Prostate gland (tissue), 2 donors: ENCODE measurements at regions not wholly inside any gene's neighbourhood (a gene's known extent, or its start where the extent isn't known, plus 50 kb on each side); places are given as distances from the start of the nearest gene placed in this dataset.

Experiments used
- DNase-seq: peaks from one replicate; pipeline ENCODE4 v3.0.0-alpha.2; 2019; ENCODE audit warnings: low spot score
- H3K27ac ChIP-seq, 2 donors: fragments of 200-600 bp; sonication (generic); 2 replicates each; pipeline ENCODE4 v1.5.1; 2017 to 2019
- H3K27me3 ChIP-seq: fragments of 200-600 bp; sonication (generic); replicated peaks from 2 replicates; pipeline ENCODE4 v1.5.1; 2019; ENCODE audit not compliant: insufficient read depth
- H3K36me3 ChIP-seq, 2 donors: fragments of 200-600 bp; sonication (generic); 1 replicate in 1 of 2; 2 replicates in 1 of 2; pipeline versions ENCODE4 v1.5.1 to v1.8.1; 2017 to 2019
- H3K4me1 ChIP-seq: fragments of 200-600 bp; sonication (generic); replicated peaks from 2 replicates; pipeline ENCODE4 v1.5.1; 2019
- H3K4me3 ChIP-seq, 2 donors: fragments of 200-600 bp; sonication (generic); 2 replicates each; pipeline ENCODE4 v1.5.1; 2017 to 2019
- H3K9me3 ChIP-seq: fragments of 200-600 bp; sonication (generic); 2 replicates; pipeline ENCODE4 v1.5.1; 2017
- POLR2A ChIP-seq: fragments of 450-650 bp; IDR thresholded peaks from one replicate; pipeline ENCODE4 v1.6.1; 2016; ENCODE audit warnings: antibody characterized with exemption, mild to moderate bottlenecking
- POLR2AphosphoS5 ChIP-seq: sonication (generic); formaldehyde crosslinking; IDR thresholded peaks from one replicate; pipeline ENCODE4 v1.6.1; 2017; ENCODE audit warnings: antibody characterized with exemption
- WGBS: methylation state at CpG from one replicate; pipeline ENCODE4 v1.1.5; 2018; 5-methylcytosine and 5-hydroxymethylcytosine counted together
- intact Hi-C: fragments of 100-400 bp; cut with DNase I; formaldehyde crosslinking; loops from one replicate; pipeline ENCODE4 v1.14.2; 2022
- TF ChIP-seq, protein P1 (sequence below), 4 experiments: fragments of 200-600 bp in 2 of 4; fragments of 450-650 bp in 2 of 4; sonication (generic) in 2 of 4; IDR thresholded peaks; 1 replicate in 3 of 4; 2 replicates in 1 of 4; pipeline ENCODE4 v1.5.1; 2016 to 2019; ENCODE audit warnings: antibody characterized with exemption in 4 of 4, mild to moderate bottlenecking in 2 of 4, moderate library complexity in 2 of 4

DNA sequence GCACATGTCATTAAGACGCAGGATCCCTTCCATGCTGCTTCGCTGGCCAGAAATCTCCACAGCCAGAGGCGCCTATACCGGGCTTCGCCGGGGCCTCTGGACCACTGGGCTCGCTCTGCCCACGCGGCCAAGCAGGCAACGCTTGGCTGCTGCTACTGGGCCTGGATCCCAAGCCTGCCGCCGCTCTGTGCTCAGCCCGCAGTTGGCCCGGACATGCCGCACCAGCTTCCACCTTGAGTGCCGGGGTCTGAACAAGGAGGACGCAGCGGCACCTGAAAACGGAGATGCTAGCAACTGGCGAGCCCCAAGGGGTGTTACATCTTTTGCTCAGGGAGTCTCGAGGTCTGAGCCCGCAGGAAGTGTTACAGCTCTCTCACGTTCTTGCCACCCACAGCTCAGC is 409.9 kb upstream of the SGCG start:
- intact Hi-C loops = loop anchor here (10.0 kb wide), 1 partner anchor 1136 kb away; no protein-coding TSS in a partner anchor
- 95% methylated on average over 23 of the region's 23 CpGs for WGBS
- no peak overlapping the region for H3K4me3 ChIP-seq
- no peaks in the 10 kb centered on the region for H3K4me1 ChIP-seq
- H3K27me3 ChIP-seq = no peaks in the 10 kb centered on the region
- H3K9me3 ChIP-seq = no peaks in the 10 kb centered on the region
- no peak overlapping the region for H3K27ac ChIP-seq
- no peaks in the 10 kb centered on the region for H3K36me3 ChIP-seq
- DNase-seq = no peak
- TF ChIP-seq POLR2A (no peak), POLR2AphosphoS5 (no peak)
- TF ChIP-seq, protein P1, sequence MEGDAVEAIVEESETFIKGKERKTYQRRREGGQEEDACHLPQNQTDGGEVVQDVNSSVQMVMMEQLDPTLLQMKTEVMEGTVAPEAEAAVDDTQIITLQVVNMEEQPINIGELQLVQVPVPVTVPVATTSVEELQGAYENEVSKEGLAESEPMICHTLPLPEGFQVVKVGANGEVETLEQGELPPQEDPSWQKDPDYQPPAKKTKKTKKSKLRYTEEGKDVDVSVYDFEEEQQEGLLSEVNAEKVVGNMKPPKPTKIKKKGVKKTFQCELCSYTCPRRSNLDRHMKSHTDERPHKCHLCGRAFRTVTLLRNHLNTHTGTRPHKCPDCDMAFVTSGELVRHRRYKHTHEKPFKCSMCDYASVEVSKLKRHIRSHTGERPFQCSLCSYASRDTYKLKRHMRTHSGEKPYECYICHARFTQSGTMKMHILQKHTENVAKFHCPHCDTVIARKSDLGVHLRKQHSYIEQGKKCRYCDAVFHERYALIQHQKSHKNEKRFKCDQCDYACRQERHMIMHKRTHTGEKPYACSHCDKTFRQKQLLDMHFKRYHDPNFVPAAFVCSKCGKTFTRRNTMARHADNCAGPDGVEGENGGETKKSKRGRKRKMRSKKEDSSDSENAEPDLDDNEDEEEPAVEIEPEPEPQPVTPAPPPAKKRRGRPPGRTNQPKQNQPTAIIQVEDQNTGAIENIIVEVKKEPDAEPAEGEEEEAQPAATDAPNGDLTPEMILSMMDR (IDR thresholded peaks at IDR 0.05) = no peak

DNA sequence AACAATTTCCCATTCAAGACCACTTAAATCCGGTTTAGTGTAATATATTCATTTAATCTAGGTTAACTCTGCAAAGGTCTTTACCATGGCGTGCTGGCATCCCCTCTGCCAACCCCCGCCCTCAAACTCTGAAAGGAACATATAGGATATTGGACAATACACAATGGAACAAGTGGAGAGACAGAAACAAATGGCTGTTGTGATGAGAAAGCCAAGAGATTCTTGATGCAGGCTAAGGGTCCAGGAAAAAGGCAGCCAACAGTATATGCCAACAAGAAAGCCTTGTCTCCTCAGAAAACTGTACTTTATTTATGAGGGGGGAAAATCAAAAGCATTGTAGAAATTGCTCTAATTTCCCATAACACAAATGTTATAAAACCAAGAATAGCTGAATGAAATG is 407.3 kb upstream of the SGCG start:
- TF ChIP-seq POLR2AphosphoS5 (no peak), POLR2A (no peak)
- TF ChIP-seq, protein P1 (IDR thresholded peaks at IDR 0.05) = no peak
- no peak overlapping the region for H3K27ac ChIP-seq
- H3K4me1 ChIP-seq = no peaks in the 10 kb centered on the region
- no peak for DNase-seq
- no peaks in the 10 kb centered on the region for H3K9me3 ChIP-seq
- H3K4me3 ChIP-seq = no peak overlapping the region
- no peaks in the 10 kb centered on the region for H3K27me3 ChIP-seq
- intact Hi-C loops = loop anchor here (10.0 kb wide), 1 partner anchor 1139 kb away; no protein-coding TSS in a partner anchor
- no peaks in the 10 kb centered on the region for H3K36me3 ChIP-seq
- 83% methylated on average over 3 of the region's 3 CpGs for WGBS

DNA sequence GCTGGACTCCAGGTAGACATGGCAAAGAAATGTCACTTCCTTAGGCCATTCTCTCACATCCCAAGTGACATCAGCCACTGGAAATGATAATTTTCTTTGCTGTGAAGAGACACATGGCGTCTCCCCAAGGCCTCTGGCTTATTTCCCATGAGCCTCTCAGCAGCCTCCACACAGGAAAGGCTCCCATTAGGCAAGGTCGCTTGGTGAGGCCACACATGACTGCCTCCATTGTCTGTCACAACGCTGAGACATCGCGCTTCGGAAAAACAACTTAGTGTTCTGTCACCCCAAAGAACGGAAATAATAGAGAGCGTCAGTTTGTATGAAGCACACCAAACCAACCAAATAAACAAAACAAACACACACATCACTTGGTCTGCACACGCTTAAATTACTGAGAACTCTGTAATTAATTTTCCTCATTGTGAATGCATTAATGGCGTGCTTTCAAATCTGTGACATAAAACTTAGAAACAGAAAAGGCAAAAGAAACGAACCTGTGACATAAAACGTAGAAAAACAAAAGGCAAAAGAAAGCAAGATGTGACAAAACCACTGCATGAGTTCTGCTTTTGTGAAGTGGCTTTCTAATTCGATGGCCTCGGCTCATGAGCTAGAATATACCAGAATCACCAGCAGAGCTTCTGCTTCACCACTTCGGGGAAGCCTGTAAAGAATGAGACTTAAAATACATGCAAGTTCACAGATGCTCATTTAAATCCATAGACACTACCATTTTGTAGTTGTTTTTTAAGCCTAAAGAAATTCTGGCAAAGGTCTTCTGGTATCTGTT is 404.2 kb upstream of the SGCG start:
- no peaks in the 10 kb centered on the region for H3K4me1 ChIP-seq
- TF ChIP-seq, protein P1 (IDR thresholded peaks at IDR 0.05) = no peak
- TF ChIP-seq POLR2AphosphoS5 (no peak), POLR2A (no peak)
- intact Hi-C loops = loop anchor here (10.0 kb wide), 1 partner anchor 1142 kb away; no protein-coding TSS in a partner anchor
- no peaks in the 10 kb centered on the region for H3K36me3 ChIP-seq
- no peak overlapping the region for H3K4me3 ChIP-seq
- no peaks in the 10 kb centered on the region for H3K9me3 ChIP-seq
- WGBS = 84% methylated on average over 15 of the region's 15 CpGs
- no peak overlapping the region for H3K27ac ChIP-seq
- no peaks in the 10 kb centered on the region for H3K27me3 ChIP-seq
- DNase-seq = no peak

DNA sequence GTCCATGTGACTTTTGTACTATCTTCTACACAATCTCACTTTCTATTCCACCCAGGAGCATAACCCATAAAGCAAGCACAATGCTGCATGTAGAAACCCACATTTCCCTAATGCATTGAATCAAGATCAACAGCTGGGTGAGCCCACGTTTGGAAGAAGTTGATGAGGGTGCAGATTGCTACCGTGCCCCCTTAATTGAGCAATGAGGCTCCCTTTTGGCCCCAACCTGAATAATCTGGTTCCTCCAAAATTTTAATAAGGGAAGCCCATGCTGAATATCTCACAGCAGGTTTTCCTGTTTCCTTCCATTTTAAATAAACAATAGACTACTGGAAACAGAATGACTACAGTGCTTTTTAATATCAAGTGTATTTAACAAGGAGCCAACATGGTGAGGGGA is 403.6 kb upstream of the SGCG start:
- Histone ChIP-seq H3K27ac (no peak overlapping the region), H3K36me3 (no peaks in the 10 kb centered on the region), H3K4me3 (no peak overlapping the region), H3K9me3 (no peaks in the 10 kb centered on the region), H3K27me3 (no peaks in the 10 kb centered on the region), H3K4me1 (no peaks in the 10 kb centered on the region)
- no peak for DNase-seq
- no peak for TF ChIP-seq POLR2A
- no peak for TF ChIP-seq POLR2AphosphoS5
- TF ChIP-seq, protein P1 (IDR thresholded peaks at IDR 0.05) = no peak
- intact Hi-C loops = loop anchor here (10.0 kb wide), 1 partner anchor 1142 kb away; no protein-coding TSS in a partner anchor
- 64% methylated on average over 2 of the region's 2 CpGs for WGBS
